Trophoblast cell (in vitro differentiated cells and primary cell): ENCODE measurements at regions not wholly inside any gene's neighbourhood (a gene's known extent, or its start where the extent isn't known, plus 50 kb on each side); places are given as distances from the start of the nearest gene placed in this dataset.

Experiments used
- DNase-seq, 2 donors: peaks; one replicate each; pipeline ENCODE4 v3.0.0-alpha.2; 2016
- H2AFZ ChIP-seq: 2 replicates; pipeline ENCODE4 v1.6.1; 2013; ENCODE audit warnings: low read length, moderate library complexity, mild to moderate bottlenecking; ENCODE audit not compliant: insufficient read depth, poor library complexity
- H2AK5ac ChIP-seq: 2 replicates; pipeline ENCODE4 v1.6.1; 2013; ENCODE audit warnings: mild to moderate bottlenecking, low read length
- H2BK120ac ChIP-seq: 2 replicates; pipeline ENCODE4 v1.6.1; 2013; ENCODE audit warnings: low read length, mild to moderate bottlenecking, moderate library complexity; ENCODE audit not compliant: insufficient read depth, poor library complexity
- H2BK12ac ChIP-seq: 2 replicates; pipeline ENCODE4 v1.6.1; 2013; ENCODE audit warnings: mild to moderate bottlenecking, low read length, moderate library complexity
- H2BK5ac ChIP-seq: 2 replicates; pipeline ENCODE4 v1.6.1; 2013; ENCODE audit warnings: low read length, low read depth, moderate library complexity, mild to moderate bottlenecking; ENCODE audit not compliant: poor library complexity
- H3K14ac ChIP-seq: 2 replicates; pipeline ENCODE4 v1.6.1; 2013; ENCODE audit warnings: mild to moderate bottlenecking, low read length
- H3K18ac ChIP-seq: 2 replicates; pipeline ENCODE4 v1.6.1; 2013; ENCODE audit warnings: mild to moderate bottlenecking, low read length
- H3K23ac ChIP-seq: 2 replicates; pipeline ENCODE4 v1.6.1; 2013; ENCODE audit warnings: low read length
- H3K27ac ChIP-seq: 2 replicates; pipeline ENCODE4 v1.5.1; 2013; ENCODE audit warnings: low read depth, mild to moderate bottlenecking, inconsistent platforms, low read length, moderate library complexity
- H3K27me3 ChIP-seq: 2 replicates; pipeline ENCODE4 v1.6.1; 2013; ENCODE audit warnings: inconsistent platforms, mild to moderate bottlenecking, low read length, moderate library complexity; ENCODE audit not compliant: insufficient read depth
- H3K36me3 ChIP-seq, 2 experiments: 1 replicate in 1 of 2; 2 replicates in 1 of 2; pipeline ENCODE4 v1.6.1; 2013; ENCODE audit warnings: low read length in 2 of 2, mild to moderate bottlenecking in 2 of 2, moderate library complexity in 1 of 2; ENCODE audit not compliant: insufficient read depth in 2 of 2, control insufficient read depth in 1 of 2
- H3K4ac ChIP-seq: 2 replicates; pipeline ENCODE4 v1.6.1; 2013; ENCODE audit warnings: low read depth, mild to moderate bottlenecking, low read length, moderate library complexity
- H3K4me1 ChIP-seq, 2 experiments: 1 replicate in 1 of 2; 2 replicates in 1 of 2; pipeline ENCODE4 v1.6.1; 2013; ENCODE audit warnings: low read length in 2 of 2, mild to moderate bottlenecking in 2 of 2, moderate library complexity in 1 of 2; ENCODE audit not compliant: insufficient read depth in 2 of 2, control insufficient read depth in 1 of 2
- H3K4me2 ChIP-seq: 2 replicates; pipeline ENCODE4 v1.6.1; 2013; ENCODE audit warnings: inconsistent platforms, mild to moderate bottlenecking, low read length, moderate library complexity
- H3K4me3 ChIP-seq: 2 replicates; pipeline ENCODE4 v1.5.1; 2013; ENCODE audit warnings: mild to moderate bottlenecking, low read depth, low read length, inconsistent platforms
- H3K79me1 ChIP-seq: one replicate; pipeline ENCODE4 v1.6.1; 2013; ENCODE audit warnings: low read length
- H3K79me2 ChIP-seq: 2 replicates; pipeline ENCODE4 v1.6.1; 2013; ENCODE audit warnings: low read length, mild to moderate bottlenecking; ENCODE audit not compliant: control insufficient read depth, insufficient read depth, poor library complexity
- H3K9ac ChIP-seq: 2 replicates; pipeline ENCODE4 v1.6.1; 2013; ENCODE audit warnings: mild to moderate bottlenecking, low read length
- H3K9me3 ChIP-seq: 2 replicates; pipeline ENCODE4 v1.6.1; 2013; ENCODE audit warnings: low read depth, mild to moderate bottlenecking, control low read depth, inconsistent platforms, low read length; ENCODE audit not compliant: insufficient read depth
- H4K12ac ChIP-seq: 2 replicates; pipeline ENCODE4 v1.6.1; 2013; ENCODE audit warnings: low read depth, mild to moderate bottlenecking, low read length, moderate library complexity
- H4K8ac ChIP-seq: 2 replicates; pipeline ENCODE4 v1.6.1; 2013; ENCODE audit warnings: low read depth, mild to moderate bottlenecking, low read length, moderate library complexity
- H4K91ac ChIP-seq: one replicate; pipeline ENCODE4 v1.6.1; 2013; ENCODE audit warnings: low read depth, mild to moderate bottlenecking, low read length, moderate library complexity
- WGBS: extraction: QIAGEN DNeasy Blood & Tissue Kit; methylation state at CpG from one replicate; pipeline ENCODE4 v1.1.7; 2013; ENCODE audit warnings: missing lambda C conversion rate; ENCODE audit not compliant: insufficient read length, insufficient coverage; ENCODE audit errors: extremely low coverage; 5-methylcytosine and 5-hydroxymethylcytosine counted together

DNA sequence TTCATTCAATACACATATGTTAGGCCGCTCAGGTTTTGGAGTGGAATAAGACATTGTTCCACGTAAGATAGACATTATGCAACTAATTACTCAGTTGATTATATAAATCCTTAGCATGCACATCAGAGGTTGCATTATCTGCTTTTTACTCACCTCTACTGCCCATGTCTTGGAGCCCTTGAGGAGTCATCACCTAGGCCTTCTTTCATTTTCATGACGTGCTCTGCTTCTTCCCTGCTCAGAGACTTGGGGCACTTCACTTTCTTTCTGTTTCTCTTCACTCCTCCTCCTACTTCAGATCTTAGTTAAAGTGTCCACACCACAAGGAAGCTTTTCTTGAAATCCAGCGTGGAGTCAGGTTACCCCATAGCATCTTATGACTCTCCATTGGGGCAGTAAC, 241.1 kb downstream of the TLR4 start:
- DNase-seq: no peak
- H3K9ac ChIP-seq: no peak overlapping the region
- H2BK12ac ChIP-seq: no peak overlapping the region
- H3K4me2 ChIP-seq: no peak overlapping the region
- no peak overlapping the region for H3K27ac ChIP-seq
- no peak overlapping the region for H3K23ac ChIP-seq
- no peak overlapping the region for H3K4ac ChIP-seq
- peaks cover 3% of the 10 kb centered on the region for H3K79me1 ChIP-seq
- H3K14ac ChIP-seq: no peak overlapping the region
- H4K91ac ChIP-seq: no peak overlapping the region
- no peak overlapping the region for H3K18ac ChIP-seq
- no peak overlapping the region for H4K12ac ChIP-seq
- no peak overlapping the region for H4K8ac ChIP-seq
- no peaks in the 10 kb centered on the region for H3K36me3 ChIP-seq
- no peaks in the 10 kb centered on the region for H3K79me2 ChIP-seq
- H3K4me1 ChIP-seq: peaks cover 0 to 6% of the 10 kb centered on the region in 2 experiments
- no peak overlapping the region for H3K4me3 ChIP-seq
- no peak overlapping the region for H2AFZ ChIP-seq
- peak overlapping the region; percentile 80 for H2BK120ac ChIP-seq
- no CpG with 5 or more reads among the region's 4 CpGs for WGBS
- H2BK5ac ChIP-seq: peak overlapping the region; percentile 56
- no peaks in the 10 kb centered on the region for H3K27me3 ChIP-seq
- no peaks in the 10 kb centered on the region for H3K9me3 ChIP-seq
- H2AK5ac ChIP-seq: no peak overlapping the region

DNA sequence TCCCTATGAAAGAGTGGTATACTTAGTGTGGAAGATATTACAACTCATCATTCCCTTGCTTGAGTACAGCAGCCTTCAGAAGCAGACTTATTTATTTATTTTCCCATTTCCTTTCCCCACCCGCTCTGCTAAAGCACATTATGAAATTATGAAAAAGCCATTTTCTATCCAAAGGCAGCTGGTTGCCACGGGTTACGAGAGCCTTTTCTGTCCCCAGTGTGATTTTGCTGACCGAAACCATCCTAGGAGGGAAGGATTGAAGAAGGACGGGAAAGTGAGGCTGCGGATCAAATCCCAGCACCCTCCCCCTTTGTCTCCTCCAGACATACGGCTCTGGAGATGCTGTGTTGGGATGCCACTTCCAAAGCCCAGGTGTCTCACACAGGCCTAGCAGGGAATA, 246.9 kb downstream of the TLR4 start:
- H3K79me1 ChIP-seq: no peaks in the 10 kb centered on the region
- H3K79me2 ChIP-seq: no peaks in the 10 kb centered on the region
- no peaks in the 10 kb centered on the region for H3K9me3 ChIP-seq
- no peak overlapping the region for H3K4ac ChIP-seq
- H3K14ac ChIP-seq: no peak overlapping the region
- H3K4me2 ChIP-seq: no peak overlapping the region
- no peak for DNase-seq
- no peak overlapping the region for H4K91ac ChIP-seq
- H3K9ac ChIP-seq: no peak overlapping the region
- no peak overlapping the region for H3K18ac ChIP-seq
- no peak overlapping the region for H3K23ac ChIP-seq
- no peak overlapping the region for H2AFZ ChIP-seq
- H2BK120ac ChIP-seq: no peak overlapping the region
- no peaks in the 10 kb centered on the region for H3K36me3 ChIP-seq
- H3K27ac ChIP-seq: no peak overlapping the region
- H4K12ac ChIP-seq: no peak overlapping the region
- H3K4me3 ChIP-seq: no peak overlapping the region
- WGBS: no CpG with 5 or more reads among the region's 7 CpGs
- no peaks in the 10 kb centered on the region for H3K27me3 ChIP-seq
- H2BK5ac ChIP-seq: no peak overlapping the region
- H2AK5ac ChIP-seq: no peak overlapping the region
- H4K8ac ChIP-seq: no peak overlapping the region
- no peaks in the 10 kb centered on the region for H3K4me1 ChIP-seq
- H2BK12ac ChIP-seq: no peak overlapping the region

DNA sequence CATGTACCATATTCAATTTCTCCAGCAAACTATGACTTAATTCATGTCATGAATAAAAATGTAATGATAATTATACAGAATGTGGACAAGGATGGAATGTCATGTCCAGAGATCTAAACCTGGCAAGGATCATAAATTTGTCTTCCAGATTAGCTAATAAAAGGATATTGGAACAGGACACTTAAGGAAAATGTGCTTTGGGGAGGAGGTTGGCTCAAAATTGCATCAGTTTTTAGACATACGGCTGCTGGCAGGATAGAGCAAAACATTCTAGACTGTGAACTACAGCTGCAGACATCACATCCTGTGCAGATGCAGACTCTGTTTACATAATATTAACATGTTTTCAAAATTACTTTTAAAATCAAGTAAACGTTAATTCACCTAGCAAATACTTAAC, 248.4 kb downstream of the TLR4 start:
- Histone ChIP-seq H2AK5ac (no peak overlapping the region), H2AFZ (no peak overlapping the region), H4K8ac (no peak overlapping the region), H3K4me1 (no peaks in the 10 kb centered on the region), H4K91ac (no peak overlapping the region), H2BK5ac (no peak overlapping the region), H4K12ac (no peak overlapping the region), H3K27me3 (no peaks in the 10 kb centered on the region), H3K9ac (no peak overlapping the region), H3K4me3 (no peak overlapping the region), H3K23ac (no peak overlapping the region), H3K9me3 (no peaks in the 10 kb centered on the region), H3K79me1 (no peaks in the 10 kb centered on the region), H3K18ac (no peak overlapping the region), H3K4ac (no peak overlapping the region), H3K79me2 (no peaks in the 10 kb centered on the region), H2BK120ac (no peak overlapping the region), H3K14ac (no peak overlapping the region), H3K36me3 (no peaks in the 10 kb centered on the region), H3K4me2 (no peak overlapping the region), H3K27ac (no peak overlapping the region), H2BK12ac (no peak overlapping the region)
- DNase-seq: no peak
- no CpG with 5 or more reads among the region's 2 CpGs for WGBS

DNA sequence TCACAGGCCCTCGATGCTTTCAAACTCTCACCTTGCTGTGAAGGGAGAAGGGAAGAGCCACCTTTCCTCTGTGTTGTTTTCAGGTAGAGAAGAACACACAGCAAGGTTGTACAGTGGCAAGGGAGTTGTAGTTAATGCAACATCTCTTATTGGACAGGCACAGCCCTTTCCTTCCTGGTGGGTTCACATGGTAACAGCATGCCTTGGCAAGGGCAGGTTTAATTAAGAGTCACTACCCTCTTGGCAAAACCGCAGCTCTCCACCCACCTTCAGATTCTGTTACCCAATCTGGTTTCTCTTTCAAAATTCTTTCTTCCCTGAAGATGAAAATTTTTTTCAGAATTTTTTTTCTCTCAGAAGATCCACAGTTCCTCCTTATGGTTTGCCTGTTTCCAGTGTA, 253.1 kb downstream of the TLR4 start:
- no peak for DNase-seq
- Histone ChIP-seq H3K79me2 (no peaks in the 10 kb centered on the region), H4K8ac (no peak overlapping the region), H4K12ac (no peak overlapping the region), H3K27ac (no peak overlapping the region), H3K9ac (no peak overlapping the region), H2BK12ac (no peak overlapping the region), H3K9me3 (no peaks in the 10 kb centered on the region), H3K18ac (no peak overlapping the region), H3K36me3 (no peaks in the 10 kb centered on the region), H3K23ac (no peak overlapping the region), H2AK5ac (no peak overlapping the region), H2BK5ac (no peak overlapping the region), H3K14ac (no peak overlapping the region), H4K91ac (no peak overlapping the region), H3K4ac (no peak overlapping the region), H3K79me1 (no peaks in the 10 kb centered on the region), H3K4me1 (no peaks in the 10 kb centered on the region), H2AFZ (no peak overlapping the region), H2BK120ac (no peak overlapping the region), H3K4me3 (no peak overlapping the region), H3K4me2 (no peak overlapping the region), H3K27me3 (no peaks in the 10 kb centered on the region)
- no CpG with 5 or more reads among the region's 2 CpGs for WGBS
